ENCODE measurements at regions not wholly inside any gene's neighbourhood (a gene's known extent, or its start where the extent isn't known, plus 50 kb on each side); places are given as distances from the start of the nearest gene placed in this dataset.

DNA sequence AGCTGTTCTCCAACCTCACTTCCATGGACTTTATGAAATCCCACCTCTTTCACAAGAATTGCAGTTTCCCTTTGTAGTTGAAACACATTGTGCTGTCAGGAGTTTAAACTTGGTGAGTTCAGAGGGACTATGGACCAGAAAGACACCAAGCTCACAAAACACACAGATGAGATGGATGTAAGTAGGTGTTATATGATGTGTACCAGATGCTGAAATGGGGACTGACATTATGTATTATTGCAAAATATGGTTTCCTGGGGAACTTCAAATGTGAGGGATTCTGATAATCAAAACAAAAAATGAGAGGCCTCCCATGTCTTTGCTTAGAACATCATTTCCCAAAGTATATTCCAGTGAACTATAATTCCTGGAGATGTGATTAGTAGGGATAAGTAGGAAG is 401.1 kb upstream of the ARID1B start:
- no peak for DNase-seq (ENCODE audit: low spot score)

GRCh38 chr6:156359912-156360311 is 417.3 kb upstream of the ARID1B start:
- DNase-seq (ENCODE audit: low spot score): no peak

- DNase-seq (ENCODE audit: low spot score): no peak
Measured at GRCh38 chr6:156352861-156353260, 424.3 kb upstream of the ARID1B start.

DNA sequence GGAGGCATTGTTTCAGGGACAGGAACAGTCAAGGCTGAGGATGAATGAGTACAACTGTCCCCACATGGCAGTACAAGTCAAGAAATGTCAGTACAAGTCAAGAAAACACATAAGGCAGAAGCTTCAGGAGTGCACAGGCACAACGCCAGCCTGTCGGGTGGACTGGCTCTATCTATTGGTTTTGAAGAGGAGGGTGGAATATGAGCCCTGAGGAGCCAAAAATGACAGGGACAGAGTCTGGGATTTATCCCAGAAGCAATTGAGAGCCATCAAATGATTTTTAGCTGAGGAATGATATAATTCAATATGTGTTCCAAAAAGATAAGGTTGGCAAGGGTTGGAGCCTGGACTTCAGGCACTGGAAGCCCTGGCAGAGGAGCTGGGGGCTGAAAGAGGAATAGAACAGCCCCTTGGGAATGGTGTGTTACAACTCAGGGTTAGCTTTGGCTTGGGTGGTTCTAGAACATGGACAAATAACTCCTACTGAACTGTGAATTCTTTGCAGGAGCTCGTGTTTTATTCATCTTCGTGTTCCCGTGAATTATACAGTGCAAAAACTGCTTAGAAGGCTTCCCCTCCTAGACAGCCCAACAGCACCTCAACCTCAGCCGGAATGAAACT is 425.7 kb upstream of the ARID1B start:
- no peak for DNase-seq (ENCODE audit: low spot score)

- no peak for DNase-seq (ENCODE audit: low spot score)
Measured at GRCh38 chr6:156350337-156350736, 426.8 kb upstream of the ARID1B start.

DNA sequence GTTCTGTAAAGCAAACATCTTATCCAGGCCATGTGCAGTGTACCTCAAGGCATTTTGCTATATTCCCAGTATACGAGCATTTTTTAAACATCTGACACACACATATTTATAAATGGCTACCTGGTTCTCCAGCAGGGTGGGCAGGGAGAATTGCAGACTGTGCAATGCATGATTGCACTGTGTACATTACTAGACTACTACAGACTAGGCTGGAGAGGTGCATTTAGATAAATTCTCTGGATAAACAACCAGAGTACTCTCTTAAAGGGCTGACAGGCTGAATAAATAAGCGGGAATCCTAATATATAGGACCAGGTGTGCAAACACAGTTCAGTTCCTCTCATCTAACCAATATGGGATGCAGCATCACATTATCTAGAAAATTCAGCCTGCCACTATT is 428.3 kb upstream of the ARID1B start:
- no peak for DNase-seq (ENCODE audit: low spot score)

- DNase-seq (ENCODE audit: low spot score): no peak
Measured at GRCh38 chr6:156348424-156348823, 428.8 kb upstream of the ARID1B start.

- DNase-seq (ENCODE audit: low spot score): no peak
Measured at GRCh38 chr6:156347656-156348055, 429.5 kb upstream of the ARID1B start.

- no peak for DNase-seq (ENCODE audit: low spot score)
Measured at GRCh38 chr6:156347246-156347645, 429.9 kb upstream of the ARID1B start.

DNA sequence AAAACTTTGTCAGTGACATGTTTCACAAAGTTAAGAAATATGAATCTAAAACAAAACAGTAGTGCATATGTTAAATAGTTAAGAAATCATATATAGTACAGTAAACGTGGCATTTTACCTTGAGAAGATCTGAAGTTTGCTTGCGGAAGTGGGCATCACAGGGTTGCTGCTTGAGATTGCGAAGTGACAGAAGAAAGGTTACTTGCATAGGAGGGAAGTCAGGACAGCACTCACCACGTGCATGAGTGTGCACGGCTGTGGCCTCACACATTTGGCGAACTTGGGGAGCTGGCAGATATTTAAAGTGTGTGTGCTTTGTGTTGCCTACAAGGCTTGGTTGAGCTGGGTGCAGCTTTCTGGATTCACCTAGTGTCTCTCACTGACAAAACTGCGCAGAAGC is 431.5 kb upstream of the ARID1B start:
- DNase-seq (ENCODE audit: low spot score): no peak

- no peak for DNase-seq (ENCODE audit: low spot score)
Measured at GRCh38 chr6:156344491-156344890, 432.7 kb upstream of the ARID1B start.

GRCh38 chr6:156337801-156338200 is 439.4 kb upstream of the ARID1B start:
- no peak for DNase-seq (ENCODE audit: low spot score)

DNA sequence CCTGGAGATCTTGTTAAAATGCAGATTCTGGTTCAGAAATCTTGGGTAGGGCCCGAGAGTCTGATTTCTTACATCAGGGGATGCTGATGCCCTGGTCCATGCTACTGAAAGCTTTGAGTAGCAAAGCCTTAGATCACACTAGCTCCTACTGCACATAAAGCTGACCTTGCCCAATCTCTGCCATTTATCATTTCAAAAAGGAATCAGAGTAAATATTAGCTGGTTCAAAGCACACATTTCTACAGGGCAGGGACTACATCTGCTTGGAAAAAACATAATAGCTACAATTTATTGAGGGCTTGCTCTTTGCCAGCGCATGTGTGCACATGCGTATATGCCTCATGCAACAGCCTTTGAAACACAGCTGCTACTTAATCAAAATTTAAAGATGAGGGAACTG is 440.4 kb upstream of the ARID1B start:
- no peak for DNase-seq (ENCODE audit: low spot score)

- DNase-seq (ENCODE audit: low spot score): no peak
Measured at GRCh38 chr6:156336089-156336488, 441.1 kb upstream of the ARID1B start.

DNA sequence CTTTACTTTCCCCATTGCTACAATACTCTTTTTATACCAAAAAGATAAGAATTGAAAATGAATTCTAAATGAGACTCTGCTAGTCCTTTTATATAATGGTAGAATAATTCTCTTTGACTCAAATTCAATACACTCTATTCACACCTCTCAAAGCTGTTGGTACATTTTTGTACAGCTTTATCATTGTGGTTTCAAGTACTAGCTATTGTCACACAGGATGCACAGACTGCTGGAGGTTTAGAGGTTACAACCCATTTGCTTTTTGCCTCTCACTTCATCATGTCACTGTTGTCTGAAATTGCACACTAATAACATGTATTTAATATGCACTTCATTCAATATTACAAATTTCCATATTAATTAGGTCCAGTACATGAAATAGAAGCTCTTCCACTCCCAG is 442.2 kb upstream of the ARID1B start:
- DNase-seq (ENCODE audit: low spot score): no peak

- no peak for DNase-seq (ENCODE audit: low spot score)
Measured at GRCh38 chr6:156319707-156320106, 457.5 kb upstream of the ARID1B start.

GRCh38 chr6:156316583-156317125 is 460.5 kb upstream of the ARID1B start:
- peak; percentile 23 for DNase-seq (ENCODE audit: low spot score)

DNA sequence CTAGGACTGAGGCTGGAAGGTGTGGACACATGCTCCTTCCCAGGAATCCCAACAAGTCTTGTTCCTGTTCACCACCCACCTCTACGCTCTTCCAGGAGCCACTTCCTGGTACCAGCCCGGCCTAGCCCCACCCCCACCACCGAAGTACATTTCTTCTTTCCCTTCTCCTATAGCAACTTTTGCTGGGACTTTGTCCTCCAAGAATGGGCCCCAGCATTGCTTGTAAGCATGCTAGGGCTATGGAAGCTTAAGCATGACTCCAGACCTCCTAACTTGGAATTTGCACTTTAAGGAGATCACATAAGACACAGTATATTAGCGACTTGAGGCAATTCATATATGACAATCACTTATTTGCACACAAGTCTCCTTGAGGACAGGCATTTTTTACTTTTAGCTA is 462.0 kb upstream of the ARID1B start:
- no peak for DNase-seq (ENCODE audit: low spot score)

DNA sequence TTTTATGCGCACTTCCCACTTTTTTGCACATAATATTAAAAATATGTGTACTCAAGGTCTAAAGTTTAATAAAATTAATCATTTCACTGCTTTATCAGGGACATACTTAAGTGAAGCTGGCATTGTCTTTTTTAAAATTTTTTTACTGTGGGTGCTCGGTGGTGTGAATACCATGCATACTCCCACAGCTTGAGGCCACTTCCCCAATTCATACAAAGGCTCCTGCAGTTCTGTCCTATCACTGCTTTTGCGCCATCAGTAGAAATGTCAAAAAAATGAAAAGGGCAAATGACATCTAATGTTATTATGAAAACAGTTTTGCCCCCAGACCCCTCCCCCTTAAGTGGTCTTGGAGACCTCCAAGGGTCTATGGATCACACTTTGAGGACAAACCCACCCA is 464.1 kb upstream of the ARID1B start:
- no peak for DNase-seq (ENCODE audit: low spot score)

GRCh38 chr6:156311291-156311690 is 465.9 kb upstream of the ARID1B start:
- DNase-seq (ENCODE audit: low spot score): no peak

GRCh38 chr6:156310701-156311100 is 466.5 kb upstream of the ARID1B start:
- no peak for DNase-seq (ENCODE audit: low spot score)

- no peak for DNase-seq (ENCODE audit: low spot score)
Measured at GRCh38 chr6:156309017-156309416, 468.2 kb upstream of the ARID1B start.

DNA sequence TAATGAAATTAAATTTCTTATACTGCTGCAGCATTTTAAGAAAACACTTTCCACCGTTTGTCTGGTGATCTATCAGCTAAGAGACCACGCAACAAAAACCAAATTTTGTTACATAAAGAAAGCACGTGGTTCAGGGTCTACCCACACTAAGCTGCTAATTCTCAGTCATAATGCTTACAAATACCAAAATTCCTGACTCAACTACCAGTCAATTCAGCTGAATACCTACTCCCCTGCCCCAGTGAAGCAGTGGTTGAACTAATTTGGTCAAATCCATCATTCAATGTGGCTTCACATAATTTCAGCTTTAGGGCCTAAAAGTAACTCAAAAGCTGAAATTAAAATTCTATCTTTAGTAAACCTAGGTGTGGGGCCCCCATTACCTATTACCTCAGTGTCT is 468.6 kb upstream of the ARID1B start:
- DNase-seq (ENCODE audit: low spot score): no peak

GRCh38 chr6:156306531-156306930 is 470.6 kb upstream of the ARID1B start:
- no peak for DNase-seq (ENCODE audit: low spot score)

Measured in Ammon's horn (tissue), 1 donor.